IMR-90 (cell line): ENCODE measurements at regions not wholly inside any gene's neighbourhood (a gene's known extent, or its start where the extent isn't known, plus 50 kb on each side); places are given as distances from the start of the nearest gene placed in this dataset.

Source experiments
- ATAC-seq: fragments of 200-7000 bp; cut with Tn5 transposase; 2 replicates; pipeline ENCODE4 v1.9.1; 2020; ENCODE audit warnings: low read depth, mild to moderate bottlenecking, moderate library complexity
- BruUV-seq: library from RNA; stranded (reverse); fragments of 400-500 nt; replicated peaks from 2 replicates; lab custom pipeline; 2021; lab: Mats Ljungman, UMichigan
- CTCF ChIA-PET: fragments of 300-600 bp; formaldehyde crosslinking; extraction: SDS; loops from one replicate; lab custom pipeline; 2021; ENCODE audit warnings: antibody characterized with exemption; lab: Yijun Ruan, JAX
- POLR2A ChIA-PET: fragments of 300-600 bp; sonication (Branson Sonifier 250); formaldehyde crosslinking; loops from one replicate; lab custom pipeline; 2022; ENCODE audit warnings: antibody characterized with exemption; ENCODE audit not compliant: unreplicated experiment; lab: Charles Lee
- DNase-seq: peaks from one replicate; pipeline ENCODE4 v3.0.0; 2013
- H2AFZ ChIP-seq: replicated peaks from 2 replicates; pipeline ENCODE3; 2013; ENCODE audit warnings: low read length, mild to moderate bottlenecking; ENCODE audit not compliant: poor library complexity
- H2AK5ac ChIP-seq: 2 replicates; pipeline ENCODE4 v1.6.1; 2013; ENCODE audit warnings: low read depth, low read length, inconsistent platforms
- H2AK9ac ChIP-seq: replicated peaks from 2 replicates; pipeline ENCODE3; 2013; ENCODE audit warnings: mild to moderate bottlenecking, low read depth, low read length, moderate library complexity; ENCODE audit not compliant: poor library complexity
- H2BK120ac ChIP-seq: 2 replicates; pipeline ENCODE4 v1.6.1; 2013; ENCODE audit warnings: low read depth, low read length, inconsistent platforms
- H2BK15ac ChIP-seq: 3 replicates; pipeline ENCODE4 v1.6.1; 2013; ENCODE audit warnings: low read depth, low read length, inconsistent platforms
- H2BK20ac ChIP-seq: 2 replicates; pipeline ENCODE4 v1.6.1; 2013; ENCODE audit warnings: low read depth, mild to moderate bottlenecking, inconsistent platforms, low read length, moderate library complexity
- H2BK5ac ChIP-seq: 2 replicates; pipeline ENCODE4 v1.6.1; 2013; ENCODE audit warnings: mild to moderate bottlenecking, low read depth, low read length, inconsistent platforms; ENCODE audit not compliant: poor library complexity, severe bottlenecking
- H3K14ac ChIP-seq: replicated peaks from 2 replicates; pipeline ENCODE4 v1.6.1; 2013; ENCODE audit warnings: low read depth, low read length, inconsistent platforms
- H3K18ac ChIP-seq: 2 replicates; pipeline ENCODE4 v1.6.1; 2013; ENCODE audit warnings: low read depth, low read length, control low read depth
- H3K23ac ChIP-seq: 2 replicates; pipeline ENCODE4 v1.6.1; 2013; ENCODE audit warnings: low read depth, low read length, inconsistent platforms
- H3K27ac ChIP-seq: 2 replicates; pipeline ENCODE4 v1.5.1; 2013; ENCODE audit warnings: mild to moderate bottlenecking, control low read depth, low read length; ENCODE audit not compliant: insufficient read depth
- H3K27me3 ChIP-seq: 2 replicates; pipeline ENCODE4 v1.6.1; 2013; ENCODE audit warnings: low read length; ENCODE audit not compliant: control insufficient read depth, insufficient read depth
- H3K36me3 ChIP-seq: 2 replicates; pipeline ENCODE4 v1.6.1; 2013; ENCODE audit warnings: low read length, mixed read lengths; ENCODE audit not compliant: control insufficient read depth, insufficient read depth
- H3K4ac ChIP-seq: 2 replicates; pipeline ENCODE4 v1.6.1; 2013; ENCODE audit warnings: low read depth, low read length, inconsistent platforms
- H3K4me1 ChIP-seq: 2 replicates; pipeline ENCODE4 v1.6.1; 2013; ENCODE audit warnings: low read length, mixed read lengths; ENCODE audit not compliant: control insufficient read depth, insufficient read depth
- H3K4me2 ChIP-seq: 2 replicates; pipeline ENCODE4 v1.6.1; 2013; ENCODE audit warnings: low read depth, mild to moderate bottlenecking, control low read depth, low read length, moderate library complexity
- H3K4me3 ChIP-seq: 2 replicates; pipeline ENCODE4 v1.5.1; 2013; ENCODE audit warnings: low read depth, mild to moderate bottlenecking, control low read depth, low read length, moderate library complexity; ENCODE audit not compliant: insufficient read depth
- H3K56ac ChIP-seq: 2 replicates; pipeline ENCODE4 v1.6.1; 2013; ENCODE audit warnings: low read length, inconsistent platforms; ENCODE audit not compliant: insufficient read depth; ENCODE audit errors: extremely low read depth
- H3K79me1 ChIP-seq, 2 experiments: 2 replicates each; pipeline ENCODE4 v1.6.1; 2013; ENCODE audit warnings: low read length in 2 of 2, inconsistent platforms in 1 of 2, low read depth in 1 of 2
- H3K9ac ChIP-seq: 2 replicates; pipeline ENCODE4 v1.6.1; 2013; ENCODE audit warnings: low read depth, low read length, control low read depth
- H3K9me1 ChIP-seq: 2 replicates; pipeline ENCODE4 v1.6.1; 2013; ENCODE audit warnings: low read length, inconsistent platforms; ENCODE audit not compliant: insufficient read depth
- H3K9me3 ChIP-seq: 2 replicates; pipeline ENCODE4 v1.6.1; 2013; ENCODE audit warnings: low read length; ENCODE audit not compliant: control insufficient read depth, insufficient read depth
- H4K20me1 ChIP-seq: 2 replicates; pipeline ENCODE4 v1.6.1; 2013; ENCODE audit warnings: low read length, inconsistent platforms; ENCODE audit not compliant: insufficient read depth
- H4K5ac ChIP-seq: 2 replicates; pipeline ENCODE4 v1.6.1; 2013; ENCODE audit warnings: mild to moderate bottlenecking, low read depth, low read length, control low read depth
- H4K8ac ChIP-seq, 2 experiments: 2 replicates each; pipeline ENCODE4 v1.6.1; 2013; ENCODE audit warnings: low read depth in 2 of 2, low read length in 2 of 2, control low read depth in 1 of 2, inconsistent platforms in 1 of 2
- H4K91ac ChIP-seq: 2 replicates; pipeline ENCODE4 v1.6.1; 2013; ENCODE audit warnings: low read depth, low read length, inconsistent platforms; ENCODE audit not compliant: insufficient read depth
- BHLHE40 ChIP-seq: fragments of 150-350 bp; IDR thresholded peaks from 2 replicates; pipeline ENCODE4 v1.6.1; 2016; ENCODE audit warnings: mild to moderate bottlenecking, low read depth, low read length
- CEBPB ChIP-seq: IDR thresholded peaks from 2 replicates; pipeline ENCODE4 v1.6.1; 2012; ENCODE audit warnings: low read depth, low read length, improper control_type of control experiment
- CHD1 ChIP-seq: IDR thresholded peaks from 2 replicates; pipeline ENCODE4 v1.6.1; 2012; ENCODE audit warnings: low read depth, low read length, improper control_type of control experiment
- CTCF ChIP-seq: conservative IDR thresholded peaks from 2 replicates; pipeline ENCODE4 v1.5.1; 2012; ENCODE audit warnings: mild to moderate bottlenecking, low read depth, low read length, improper control_type of control experiment
- ELK1 ChIP-seq: fragments of 150-350 bp; IDR thresholded peaks from 2 replicates; pipeline ENCODE4 v1.6.1; 2016; ENCODE audit warnings: low read depth, mild to moderate bottlenecking, low read length, moderate library complexity, borderline replicate concordance
- FOS ChIP-seq: fragments of 150-350 bp; IDR thresholded peaks from 2 replicates; pipeline ENCODE4 v1.6.1; 2016; ENCODE audit warnings: low read depth, low read length
- MAFK ChIP-seq: IDR thresholded peaks from 2 replicates; pipeline ENCODE4 v1.6.1; 2012; ENCODE audit warnings: low read depth, low read length, improper control_type of control experiment
- MAZ ChIP-seq: IDR thresholded peaks from 2 replicates; pipeline ENCODE4 v1.6.1; 2012; ENCODE audit warnings: low read depth, mild to moderate bottlenecking, low read length, improper control_type of control experiment, moderate library complexity, borderline replicate concordance
- MXI1 ChIP-seq: IDR thresholded peaks from 2 replicates; pipeline ENCODE4 v1.6.1; 2012; ENCODE audit warnings: low read depth, mild to moderate bottlenecking, low read length, moderate library complexity, borderline replicate concordance
- NFE2L2 ChIP-seq: fragments of 150-350 bp; IDR thresholded peaks from 2 replicates; pipeline ENCODE4 v1.6.1; 2016; ENCODE audit warnings: low read depth, mild to moderate bottlenecking, low read length
- POLR2A ChIP-seq: IDR thresholded peaks from 2 replicates; pipeline ENCODE4 v1.6.1; 2012; ENCODE audit warnings: mild to moderate bottlenecking, low read depth, low read length
- RAD21 ChIP-seq: IDR thresholded peaks from 2 replicates; pipeline ENCODE4 v1.6.1; 2012; ENCODE audit warnings: low read length, improper control_type of control experiment
- RCOR1 ChIP-seq: IDR thresholded peaks from 2 replicates; pipeline ENCODE4 v1.6.1; 2012; ENCODE audit warnings: mild to moderate bottlenecking, low read length, improper control_type of control experiment; ENCODE audit not compliant: insufficient replicate concordance
- RFX5 ChIP-seq: IDR thresholded peaks from 2 replicates; pipeline ENCODE4 v1.8.0; 2012; ENCODE audit warnings: low read depth, mild to moderate bottlenecking, low read length, moderate library complexity
- SMC3 ChIP-seq: fragments of 150-350 bp; IDR thresholded peaks from 2 replicates; pipeline ENCODE4 v1.6.1; 2016; ENCODE audit warnings: low read depth, mild to moderate bottlenecking, antibody characterized with exemption, low read length, moderate library complexity
- USF2 ChIP-seq: fragments of 150-350 bp; IDR thresholded peaks from 2 replicates; pipeline ENCODE4 v1.6.1; 2017; ENCODE audit warnings: mild to moderate bottlenecking, antibody characterized with exemption, low read length, low read depth
- dilution Hi-C: fragments of 300-500 bp; cut with HindIII; formaldehyde crosslinking; loops from one replicate; pipeline ENCODE4 v1.14.3; 2018; ENCODE audit warnings: low sequenced_read_pairs; ENCODE audit not compliant: unreplicated experiment
- in situ Hi-C: fragments of 300-500 bp; cut with MboI; formaldehyde crosslinking; loops from 3 replicates; pipeline ENCODE4 v1.14.3; 2019; ENCODE audit warnings: low sequenced_read_pairs, inconsistent platforms, mixed read lengths
- intact Hi-C: fragments of 100-400 bp; cut with micrococcal nuclease; formaldehyde crosslinking; loops from 2 replicates; pipeline ENCODE4 v1.10.0; 2022

- Histone ChIP-seq H2AFZ (no peak overlapping the region), H3K18ac (no peak overlapping the region), H3K36me3 (no peaks in the 10 kb centered on the region), H3K27ac (no peak overlapping the region), H3K27me3 (no peaks in the 10 kb centered on the region), H2AK9ac (no peak overlapping the region), H3K9ac (no peak overlapping the region), H2BK15ac (no peak overlapping the region), H4K91ac (no peak overlapping the region), H3K14ac (no peak overlapping the region), H3K23ac (no peak overlapping the region), H3K4me3 (no peak overlapping the region), H2BK20ac (no peak overlapping the region), H2BK120ac (no peak overlapping the region), H4K20me1 (no peaks in the 10 kb centered on the region), H3K9me3 (no peaks in the 10 kb centered on the region), H3K4me1 (no peaks in the 10 kb centered on the region), H3K4me2 (no peak overlapping the region), H3K79me1 (no peaks in the 10 kb centered on the region), H3K4ac (no peak overlapping the region), H3K56ac (no peak overlapping the region), H4K8ac (no peak overlapping the region), H3K9me1 (no peaks in the 10 kb centered on the region), H2AK5ac (no peak overlapping the region), H2BK5ac (no peak overlapping the region), H4K5ac (no peak overlapping the region)
- dilution Hi-C loops, result no loop called here
- intact Hi-C loops, result no loop called here
- no TSS peak for BruUV-seq
- POLR2A ChIA-PET, result no interaction called here
- CTCF ChIA-PET, result no interaction called here
- DNase-seq (no peak), ATAC-seq (no peak)
- TF ChIP-seq CTCF, result no peak
- no peak for TF ChIP-seq CHD1
- no peak for TF ChIP-seq POLR2A
- no peak for TF ChIP-seq ELK1
- no peak for TF ChIP-seq FOS
- TF ChIP-seq RAD21, result no peak
- TF ChIP-seq CEBPB, result no peak
- no peak for TF ChIP-seq MXI1
- TF ChIP-seq NFE2L2, result no peak
- no peak for TF ChIP-seq BHLHE40
- TF ChIP-seq RCOR1, result no peak
- no peak for TF ChIP-seq USF2
- TF ChIP-seq SMC3, result no peak
- no peak for TF ChIP-seq RFX5
- no peak for TF ChIP-seq MAZ
- TF ChIP-seq MAFK, result no peak
- in situ Hi-C loops, result no loop called here
These were observed 423.6 kb downstream of the BTG1 start for GRCh38 chr12:91722072-91722471.
